ENCODE measurements at regions not wholly inside any gene's neighbourhood (a gene's known extent, or its start where the extent isn't known, plus 50 kb on each side); places are given as distances from the start of the nearest gene placed in this dataset.

GRCh38 chr1:220398238-220398637, 126.0 kb upstream of the RAB3GAP2 start:
- no peak for TF ChIP-seq MXI1 (IDR thresholded peaks at IDR 0.05; ENCODE audit: low read depth, low read length)
- no peak for TF ChIP-seq POLR2A (IDR thresholded peaks at IDR 0.05; ENCODE audit: low read depth, low read length)
- TF ChIP-seq ZBTB33 (IDR thresholded peaks at IDR 0.05) = no peak
